Endothelial cell of umbilical vein (primary cell): ENCODE measurements at regions not wholly inside any gene's neighbourhood (a gene's known extent, or its start where the extent isn't known, plus 50 kb on each side); places are given as distances from the start of the nearest gene placed in this dataset.
"Not testable (repeated sequence)": the region's sequence is repeated elsewhere in the genome, so short reads cannot be mapped to it uniquely, and the experiment has no call there.

Experiments
- BruUV-seq: library from RNA; stranded (reverse); fragments of 400-500 nt; replicated peaks from 2 replicates; lab custom pipeline; 2021; lab: Mats Ljungman, UMichigan
- CTCF ChIA-PET: fragments of 300-600, 350-600 bp; sonication (Branson Sonifier 250); formaldehyde crosslinking; loops from one replicate; lab custom pipeline; 2021; ENCODE audit warnings: antibody characterized with exemption, inconsistent platforms; lab: Charles Lee
- POLR2A ChIA-PET: fragments of 300-600, 350-600 bp; sonication (Branson Sonifier 250); formaldehyde crosslinking; loops from one replicate; lab custom pipeline; 2021; ENCODE audit warnings: antibody characterized with exemption, inconsistent platforms; lab: Charles Lee
- DNase-seq: peaks from one replicate; pipeline ENCODE4 v3.0.0-alpha.2; 2011; ENCODE audit warnings: low read depth, low spot score
- FAIRE-seq: peaks from 2 replicates; lab custom pipeline; 2011; peaks lifted over from hg19 to GRCh38; lab: Jason Lieb, UNC
- H2AFZ ChIP-seq: 2 replicates; pipeline ENCODE4 v1.6.0; 2012; ENCODE audit warnings: low read depth, low read length, control low read depth, inconsistent platforms
- H3K27ac ChIP-seq: 2 replicates; pipeline ENCODE4 v1.5.1; 2011; ENCODE audit warnings: low read depth, mild to moderate bottlenecking, control low read depth, low read length, moderate library complexity; ENCODE audit not compliant: insufficient read depth
- H3K27me3 ChIP-seq, 2 experiments: 2 replicates each; pipeline versions ENCODE4 v1.6.0 to v1.6.1; 2011; ENCODE audit warnings: low read length in 2 of 2, mixed read lengths in 1 of 2; ENCODE audit not compliant: control insufficient read depth in 2 of 2, insufficient read depth in 2 of 2
- H3K36me3 ChIP-seq, 2 experiments: 2 replicates in 1 of 2; 3 replicates in 1 of 2; pipeline ENCODE4 v1.5.1; 2011; ENCODE audit warnings: low read length in 2 of 2, mild to moderate bottlenecking in 1 of 2, moderate library complexity in 1 of 2; ENCODE audit not compliant: control insufficient read depth in 2 of 2, insufficient read depth in 2 of 2; ENCODE audit errors: extremely low read depth in 1 of 2
- H3K4me1 ChIP-seq: 3 replicates; pipeline ENCODE4 v1.5.1; 2011; ENCODE audit warnings: mild to moderate bottlenecking, low read length; ENCODE audit not compliant: control insufficient read depth, insufficient read depth; ENCODE audit errors: extremely low read depth
- H3K4me2 ChIP-seq: 2 replicates; pipeline ENCODE4 v1.6.1; 2011; ENCODE audit warnings: low read length, control low read depth, mixed read lengths; ENCODE audit not compliant: insufficient read depth
- H3K4me3 ChIP-seq, 3 experiments: fragments of 200-600 bp in 1 of 3; sonication (generic), shearing (Covaris generic) in 1 of 3; replicated peaks in 1 of 3; 2 replicates each; pipeline ENCODE4 v1.5.1; 2011 to 2016; ENCODE audit warnings: control low read depth in 3 of 3, low read length in 3 of 3, mild to moderate bottlenecking in 2 of 3, inconsistent platforms in 1 of 3, low read depth in 1 of 3, moderate library complexity in 1 of 3; ENCODE audit not compliant: insufficient read depth in 1 of 3
- H3K79me2 ChIP-seq: 2 replicates; pipeline ENCODE4 v1.6.0; 2012; ENCODE audit warnings: low read length, inconsistent platforms; ENCODE audit not compliant: control insufficient read depth, insufficient read depth
- H3K9ac ChIP-seq: replicated peaks from 2 replicates; pipeline ENCODE3; 2011; ENCODE audit warnings: low read length, control low read depth; ENCODE audit not compliant: insufficient read depth; ENCODE audit errors: extremely low read depth
- H3K9me1 ChIP-seq: replicated peaks from 3 replicates; pipeline ENCODE4 v1.6.0; 2011; ENCODE audit warnings: mild to moderate bottlenecking, low read length; ENCODE audit not compliant: control insufficient read depth, insufficient read depth; ENCODE audit errors: extremely low read depth
- H3K9me3 ChIP-seq: replicated peaks from 2 replicates; pipeline ENCODE4 v1.5.1; 2012; ENCODE audit warnings: low read length, inconsistent platforms; ENCODE audit not compliant: control insufficient read depth, insufficient read depth
- H4K20me1 ChIP-seq: replicated peaks from 2 replicates; pipeline ENCODE3; 2011; ENCODE audit warnings: mild to moderate bottlenecking, low read length; ENCODE audit not compliant: control insufficient read depth, insufficient read depth; ENCODE audit errors: extremely low read depth
- EZH2 ChIP-seq: IDR thresholded peaks from 2 replicates; pipeline ENCODE4 v1.6.1; 2012; ENCODE audit warnings: borderline replicate concordance, low read depth, mild to moderate bottlenecking, moderate library complexity, low read length, inconsistent platforms; ENCODE audit not compliant: severe bottlenecking
- FOS ChIP-seq: IDR thresholded peaks from 2 replicates; pipeline ENCODE4 v1.6.1; 2011; ENCODE audit warnings: mild to moderate bottlenecking, low read length, moderate library complexity, borderline replicate concordance; ENCODE audit not compliant: insufficient read depth
- GATA2 ChIP-seq: IDR thresholded peaks from 2 replicates; pipeline ENCODE4 v1.7.0; 2011; ENCODE audit warnings: low read depth, mild to moderate bottlenecking, moderate library complexity, mixed read lengths, low read length; ENCODE audit not compliant: insufficient read length, insufficient read depth
- JUN ChIP-seq: IDR thresholded peaks from 2 replicates; pipeline ENCODE4 v1.6.1; 2011; ENCODE audit warnings: borderline replicate concordance, low read depth; ENCODE audit not compliant: insufficient read length, insufficient read depth
- MYC ChIP-seq: IDR thresholded peaks from one replicate; pipeline ENCODE4 v1.6.1; 2011; ENCODE audit warnings: mild to moderate bottlenecking, low read depth, low read length
- POLR2A ChIP-seq: IDR thresholded peaks from 2 replicates; pipeline ENCODE4 v1.6.1; 2012; ENCODE audit warnings: low read depth, mild to moderate bottlenecking, control low read depth, low read length
- POLR2AphosphoS5 ChIP-seq: IDR thresholded peaks from 2 replicates; pipeline ENCODE4 v1.6.1; 2012; ENCODE audit warnings: low read depth, mild to moderate bottlenecking, control low read depth, low read length, moderate library complexity; ENCODE audit not compliant: insufficient read depth
- dilution Hi-C: fragments of 300-500 bp; cut with MboI; formaldehyde crosslinking; loops from one replicate; pipeline ENCODE4 v1.15.0; 2019; ENCODE audit warnings: low sequenced_read_pairs; ENCODE audit not compliant: extremely low pct_ligation_motif_present
- intact Hi-C: fragments of 100-400 bp; cut with micrococcal nuclease; formaldehyde crosslinking; loops from one replicate; pipeline ENCODE4 v1.10.0; 2022
- TF ChIP-seq, protein P1 (sequence below): IDR thresholded peaks from 2 replicates; pipeline ENCODE4 v1.6.1; 2011; ENCODE audit not compliant: insufficient read depth, insufficient read length
- TF ChIP-seq, protein P2 (sequence below), 2 donors: IDR thresholded peaks; 1 replicate in 1 of 2; 2 replicates in 1 of 2; pipeline ENCODE4 v1.5.1; 2011; ENCODE audit warnings: low read length in 2 of 2, mild to moderate bottlenecking in 2 of 2, moderate library complexity in 2 of 2, control low read depth in 1 of 2, inconsistent platforms in 1 of 2, low read depth in 1 of 2; ENCODE audit not compliant: insufficient read depth in 1 of 2; ENCODE audit errors: extremely low read depth in 1 of 2

DNA sequence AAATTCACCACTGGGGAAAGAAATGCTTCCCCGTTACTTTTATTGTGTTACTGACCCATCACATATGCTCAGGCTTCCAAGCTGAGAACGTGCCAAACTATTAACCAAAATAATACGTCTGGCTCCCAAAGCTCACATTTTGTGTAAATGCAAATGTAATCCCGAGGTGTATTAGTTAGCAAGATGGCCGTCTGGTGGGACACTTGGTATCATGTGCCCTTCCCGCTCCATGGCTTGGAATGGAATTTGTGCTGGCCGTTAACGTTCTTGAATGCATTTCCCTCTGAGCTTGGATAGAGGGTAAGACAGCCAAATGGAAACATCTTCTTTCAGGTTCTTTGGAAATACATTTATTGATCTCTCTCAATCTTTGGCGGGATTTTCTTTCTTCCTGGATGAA, 105.0 kb downstream of the MFAP3L start:
- H3K4me2 ChIP-seq = no peak overlapping the region
- no peak overlapping the region for H2AFZ ChIP-seq
- H3K4me3 ChIP-seq = no peak overlapping the region
- FAIRE-seq (no peak), DNase-seq (no peak)
- no peaks in the 10 kb centered on the region for H4K20me1 ChIP-seq
- no peak for TF ChIP-seq JUN
- no peak for TF ChIP-seq FOS
- TF ChIP-seq, protein P1, sequence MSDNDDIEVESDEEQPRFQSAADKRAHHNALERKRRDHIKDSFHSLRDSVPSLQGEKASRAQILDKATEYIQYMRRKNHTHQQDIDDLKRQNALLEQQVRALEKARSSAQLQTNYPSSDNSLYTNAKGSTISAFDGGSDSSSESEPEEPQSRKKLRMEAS = no peak
- TF ChIP-seq, protein P2, sequence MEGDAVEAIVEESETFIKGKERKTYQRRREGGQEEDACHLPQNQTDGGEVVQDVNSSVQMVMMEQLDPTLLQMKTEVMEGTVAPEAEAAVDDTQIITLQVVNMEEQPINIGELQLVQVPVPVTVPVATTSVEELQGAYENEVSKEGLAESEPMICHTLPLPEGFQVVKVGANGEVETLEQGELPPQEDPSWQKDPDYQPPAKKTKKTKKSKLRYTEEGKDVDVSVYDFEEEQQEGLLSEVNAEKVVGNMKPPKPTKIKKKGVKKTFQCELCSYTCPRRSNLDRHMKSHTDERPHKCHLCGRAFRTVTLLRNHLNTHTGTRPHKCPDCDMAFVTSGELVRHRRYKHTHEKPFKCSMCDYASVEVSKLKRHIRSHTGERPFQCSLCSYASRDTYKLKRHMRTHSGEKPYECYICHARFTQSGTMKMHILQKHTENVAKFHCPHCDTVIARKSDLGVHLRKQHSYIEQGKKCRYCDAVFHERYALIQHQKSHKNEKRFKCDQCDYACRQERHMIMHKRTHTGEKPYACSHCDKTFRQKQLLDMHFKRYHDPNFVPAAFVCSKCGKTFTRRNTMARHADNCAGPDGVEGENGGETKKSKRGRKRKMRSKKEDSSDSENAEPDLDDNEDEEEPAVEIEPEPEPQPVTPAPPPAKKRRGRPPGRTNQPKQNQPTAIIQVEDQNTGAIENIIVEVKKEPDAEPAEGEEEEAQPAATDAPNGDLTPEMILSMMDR (IDR thresholded peaks at IDR 0.05; ENCODE audit: extremely low read depth in 1 of 2, insufficient read depth in 1 of 2, low read depth in 1 of 2, low read length in 2 of 2) = no peak
- no peak for TF ChIP-seq MYC
- no peak for TF ChIP-seq POLR2A
- no peak for TF ChIP-seq GATA2
- no peak for TF ChIP-seq POLR2AphosphoS5
- no peak for TF ChIP-seq EZH2
- ChIA-PET CTCF (no interaction called here), POLR2A (no interaction called here)
- no TSS peak for BruUV-seq
- no peak overlapping the region for H3K9ac ChIP-seq
- no peaks in the 10 kb centered on the region for H3K9me3 ChIP-seq
- H3K27ac ChIP-seq = no peak overlapping the region
- no peaks in the 10 kb centered on the region for H3K9me1 ChIP-seq
- no peaks in the 10 kb centered on the region for H3K36me3 ChIP-seq
- dilution Hi-C loops = no loop called here
- H3K27me3 ChIP-seq = no peaks in the 10 kb centered on the region
- H3K4me1 ChIP-seq = no peaks in the 10 kb centered on the region
- intact Hi-C loops = no loop called here
- H3K79me2 ChIP-seq = no peaks in the 10 kb centered on the region

DNA sequence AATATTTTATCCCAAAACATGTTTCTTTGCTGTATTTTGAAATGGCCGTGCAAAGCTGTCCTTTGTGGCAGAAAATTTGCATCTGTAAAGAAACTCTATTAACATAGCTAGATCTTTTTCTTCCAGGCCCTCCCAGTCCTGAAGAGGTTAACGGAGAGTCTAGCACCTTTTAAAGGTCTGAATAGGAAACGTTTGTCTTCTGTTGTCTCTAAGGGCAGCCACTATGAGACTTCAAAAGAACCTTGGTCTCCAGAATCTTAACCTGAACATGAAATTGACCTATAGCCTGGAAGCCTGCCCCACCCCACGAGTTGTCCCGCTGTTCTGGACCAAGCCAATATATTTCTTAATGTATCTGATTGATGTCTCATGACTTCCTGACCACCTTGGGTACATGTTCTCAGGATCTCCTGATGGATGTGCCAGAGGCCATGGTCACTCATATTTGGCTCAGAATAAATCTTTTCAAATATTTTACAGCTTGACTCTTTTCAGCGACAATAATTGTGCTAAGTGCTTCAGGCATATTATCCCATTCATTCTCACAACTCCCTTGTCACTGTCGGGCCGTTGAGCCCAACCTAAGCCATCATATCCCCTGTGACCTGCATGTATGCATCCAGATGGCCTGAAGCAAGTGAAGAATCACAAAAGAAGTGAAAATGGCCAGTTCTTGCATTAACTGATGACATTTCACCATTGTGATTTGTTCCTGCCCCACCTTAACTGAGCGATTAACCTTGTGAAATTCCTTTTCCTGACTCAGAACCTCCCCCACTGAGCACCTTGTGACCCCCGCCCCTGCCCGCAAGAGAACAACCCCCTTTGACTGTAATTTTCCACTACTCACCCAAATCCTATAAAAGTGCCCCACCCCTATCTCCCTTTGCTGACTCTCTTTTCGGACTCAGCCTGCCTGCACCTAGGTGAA, 106.7 kb downstream of the MFAP3L start:
- POLR2A ChIA-PET, DNase-seq, H3K9me3 ChIP-seq, H3K27me3 ChIP-seq, H3K27ac ChIP-seq, H2AFZ ChIP-seq, H3K79me2 ChIP-seq, intact Hi-C loops, BruUV-seq, H3K4me2 ChIP-seq, H4K20me1 ChIP-seq, H3K4me3 ChIP-seq, H3K9me1 ChIP-seq, H3K4me1 ChIP-seq, H3K36me3 ChIP-seq, CTCF ChIA-PET, H3K9ac ChIP-seq, FAIRE-seq, dilution Hi-C loops: not testable (repeated sequence)
